HEK293T (cell line): ENCODE measurements at regions not wholly inside any gene's neighbourhood (a gene's known extent, or its start where the extent isn't known, plus 50 kb on each side); places are given as distances from the start of the nearest gene placed in this dataset.
A peak's percentile ranks its signal among the peaks of the same experiment; 100 is the strongest.

Experiments
- CTCF ChIA-PET: fragments of 350-600 bp; formaldehyde crosslinking; extraction: SDS; loops from one replicate; lab custom pipeline; 2021; ENCODE audit warnings: antibody characterized with exemption, inconsistent platforms; lab: Yijun Ruan, JAX
- POLR2A ChIA-PET: fragments of 350-600 bp; formaldehyde crosslinking; extraction: SDS; loops from one replicate; lab custom pipeline; 2020; ENCODE audit warnings: antibody characterized with exemption, inconsistent platforms; lab: Yijun Ruan, JAX
- DNase-seq: peaks from one replicate; pipeline ENCODE4 v3.0.0; 2012; ENCODE audit warnings: mixed read lengths; ENCODE audit errors: extremely low spot score
- ARNT ChIP-seq: fragments of 450-650 bp; IDR thresholded peaks from 2 replicates; pipeline ENCODE4 v1.6.1; 2017; ENCODE audit warnings: mild to moderate bottlenecking
- BHLHE40 ChIP-seq: fragments of 450-650 bp; IDR thresholded peaks from 2 replicates; pipeline ENCODE4 v1.6.1; 2016; ENCODE audit warnings: mild to moderate bottlenecking, moderate library complexity, borderline replicate concordance
- CTBP1 ChIP-seq: fragments of 450-650 bp; IDR thresholded peaks from 2 replicates; pipeline ENCODE4 v1.6.1; 2016; ENCODE audit warnings: borderline replicate concordance
- ELF4 ChIP-seq: fragments of 450-650 bp; IDR thresholded peaks from 2 replicates; pipeline ENCODE4 v1.6.1; 2017; ENCODE audit warnings: antibody characterized with exemption
- FOXA1 ChIP-seq: fragments of 450-650 bp; IDR thresholded peaks from 2 replicates; pipeline ENCODE4 v1.6.1; 2016; ENCODE audit warnings: mild to moderate bottlenecking
- FOXK2 ChIP-seq: fragments of 450-650 bp; IDR thresholded peaks from 2 replicates; pipeline ENCODE4 v1.6.1; 2016; ENCODE audit warnings: mild to moderate bottlenecking
- FOXM1 ChIP-seq: fragments of 450-650 bp; IDR thresholded peaks from 2 replicates; pipeline ENCODE4 v1.6.1; 2017; ENCODE audit warnings: mild to moderate bottlenecking, borderline replicate concordance
- HDGF ChIP-seq: fragments of 450-650 bp; IDR thresholded peaks from 2 replicates; pipeline ENCODE4 v1.6.1; 2017; ENCODE audit warnings: antibody characterized with exemption, borderline replicate concordance
- L3MBTL2 ChIP-seq: fragments of 450-650 bp; conservative IDR thresholded peaks from 2 replicates; pipeline ENCODE4 v1.6.1; 2016; ENCODE audit warnings: mild to moderate bottlenecking
- LEF1 ChIP-seq: fragments of 450-650 bp; IDR thresholded peaks from 2 replicates; pipeline ENCODE4 v1.6.1; 2017; ENCODE audit warnings: mild to moderate bottlenecking, borderline replicate concordance
- NFRKB ChIP-seq: fragments of 450-650 bp; IDR thresholded peaks from 2 replicates; pipeline ENCODE4 v1.6.1; 2016; ENCODE audit warnings: mild to moderate bottlenecking, moderate library complexity
- SP1 ChIP-seq: fragments of 450-650 bp; IDR thresholded peaks from 2 replicates; pipeline ENCODE4 v1.6.1; 2017
- SUZ12 ChIP-seq: fragments of 450-650 bp; IDR thresholded peaks from 2 replicates; pipeline ENCODE4 v1.6.1; 2016; ENCODE audit warnings: mild to moderate bottlenecking
- TARDBP ChIP-seq: fragments of 450-650 bp; IDR thresholded peaks from 2 replicates; pipeline ENCODE4 v1.6.1; 2016
- ZNF384 ChIP-seq: fragments of 450-650 bp; IDR thresholded peaks from 2 replicates; pipeline ENCODE4 v1.6.1; 2016
- TF ChIP-seq, protein P1 (sequence below): fragments of 450-650 bp; IDR thresholded peaks from 2 replicates; pipeline ENCODE4 v1.6.1; 2016

DNA sequence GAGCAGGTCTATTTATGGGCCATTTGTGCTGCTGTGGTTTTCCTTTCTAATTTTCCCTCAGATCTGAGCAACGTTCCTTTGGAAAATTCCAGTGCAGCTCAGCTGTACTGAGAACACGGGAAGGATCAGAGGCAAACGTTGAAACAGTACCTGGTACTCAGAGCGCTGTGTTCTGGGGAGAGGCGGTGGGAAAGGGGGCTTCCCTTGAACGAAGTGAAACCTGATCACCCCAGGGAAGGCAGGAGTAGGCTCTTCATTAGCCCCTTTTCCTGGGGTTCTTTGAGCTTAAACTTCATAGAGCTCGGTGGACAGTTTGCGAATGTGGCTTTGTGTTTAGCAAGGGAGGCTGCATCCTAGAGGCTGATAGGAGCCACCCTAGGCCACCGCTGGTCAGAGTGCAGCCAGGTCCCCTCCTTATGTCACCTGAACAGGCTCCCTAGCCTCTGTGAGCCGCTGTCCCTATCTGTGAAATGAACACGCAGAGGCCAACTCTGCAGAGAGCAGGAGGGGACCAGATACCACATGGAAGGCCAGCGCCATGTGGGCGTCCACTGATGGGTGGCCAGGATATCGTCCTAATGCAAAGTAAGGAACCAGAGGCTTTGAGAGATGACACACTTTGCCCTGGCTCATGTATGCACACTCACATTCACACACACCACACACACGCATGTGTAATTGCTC lies 1464.8 kb downstream of the BRD1 start:
- POLR2A ChIA-PET, result no interaction called here
- no peak for TF ChIP-seq SUZ12
- TF ChIP-seq TARDBP, result no peak
- no peak for TF ChIP-seq ZNF384
- no peak for TF ChIP-seq BHLHE40
- no peak for TF ChIP-seq LEF1
- no peak for TF ChIP-seq FOXA1
- CTCF ChIA-PET, result no interaction called here
- no peak for DNase-seq

DNA sequence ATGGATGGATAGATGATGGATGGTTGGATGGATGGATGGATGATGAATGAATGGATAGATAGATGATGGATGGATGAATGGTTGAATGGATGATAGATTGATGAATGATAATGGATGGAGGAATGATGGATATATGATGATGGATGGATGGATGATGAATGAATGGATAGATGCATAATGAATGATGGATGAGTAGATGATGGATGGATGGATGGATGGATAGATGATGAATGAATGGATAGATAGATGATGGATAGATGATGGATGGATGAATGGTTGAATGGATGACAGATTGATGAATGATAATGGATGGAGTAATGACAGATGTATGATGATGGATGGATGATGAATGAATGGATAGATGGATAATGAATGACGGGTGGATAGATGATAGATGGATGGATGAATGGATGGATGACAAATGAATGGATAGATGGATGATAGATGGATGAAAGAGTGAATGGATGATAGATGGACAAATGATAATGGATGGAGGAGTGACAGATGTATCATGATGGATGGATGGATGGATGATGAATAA lies 1466.5 kb downstream of the BRD1 start:
- ChIA-PET POLR2A (no interaction called here), CTCF (no interaction called here)
- DNase-seq, result no peak
- TF ChIP-seq FOXM1 (no peak), NFRKB (no peak)
- TF ChIP-seq, protein P1, sequence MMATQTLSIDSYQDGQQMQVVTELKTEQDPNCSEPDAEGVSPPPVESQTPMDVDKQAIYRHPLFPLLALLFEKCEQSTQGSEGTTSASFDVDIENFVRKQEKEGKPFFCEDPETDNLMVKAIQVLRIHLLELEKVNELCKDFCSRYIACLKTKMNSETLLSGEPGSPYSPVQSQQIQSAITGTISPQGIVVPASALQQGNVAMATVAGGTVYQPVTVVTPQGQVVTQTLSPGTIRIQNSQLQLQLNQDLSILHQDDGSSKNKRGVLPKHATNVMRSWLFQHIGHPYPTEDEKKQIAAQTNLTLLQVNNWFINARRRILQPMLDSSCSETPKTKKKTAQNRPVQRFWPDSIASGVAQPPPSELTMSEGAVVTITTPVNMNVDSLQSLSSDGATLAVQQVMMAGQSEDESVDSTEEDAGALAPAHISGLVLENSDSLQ, result peak; percentile 73

DNA sequence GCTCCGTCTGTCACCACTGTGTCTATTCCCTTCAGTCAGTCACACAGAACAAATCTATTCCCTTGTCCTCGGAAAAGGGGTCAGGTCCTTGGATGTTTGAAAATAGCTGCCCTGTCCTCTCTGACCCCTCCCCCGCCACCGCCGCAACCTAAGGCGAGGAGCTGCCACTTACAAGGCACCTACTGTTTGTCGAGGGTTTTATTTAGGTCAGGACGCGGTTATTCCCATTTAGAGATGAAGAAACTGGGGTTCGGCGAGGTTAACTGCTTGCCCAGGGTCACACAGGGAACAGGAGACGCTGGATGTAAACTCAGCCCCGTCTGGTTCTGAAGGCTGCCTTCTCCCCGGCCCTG lies 1468.1 kb downstream of the BRD1 start:
- POLR2A ChIA-PET, result no interaction called here
- no peak for TF ChIP-seq FOXM1
- CTCF ChIA-PET, result no interaction called here

DNA sequence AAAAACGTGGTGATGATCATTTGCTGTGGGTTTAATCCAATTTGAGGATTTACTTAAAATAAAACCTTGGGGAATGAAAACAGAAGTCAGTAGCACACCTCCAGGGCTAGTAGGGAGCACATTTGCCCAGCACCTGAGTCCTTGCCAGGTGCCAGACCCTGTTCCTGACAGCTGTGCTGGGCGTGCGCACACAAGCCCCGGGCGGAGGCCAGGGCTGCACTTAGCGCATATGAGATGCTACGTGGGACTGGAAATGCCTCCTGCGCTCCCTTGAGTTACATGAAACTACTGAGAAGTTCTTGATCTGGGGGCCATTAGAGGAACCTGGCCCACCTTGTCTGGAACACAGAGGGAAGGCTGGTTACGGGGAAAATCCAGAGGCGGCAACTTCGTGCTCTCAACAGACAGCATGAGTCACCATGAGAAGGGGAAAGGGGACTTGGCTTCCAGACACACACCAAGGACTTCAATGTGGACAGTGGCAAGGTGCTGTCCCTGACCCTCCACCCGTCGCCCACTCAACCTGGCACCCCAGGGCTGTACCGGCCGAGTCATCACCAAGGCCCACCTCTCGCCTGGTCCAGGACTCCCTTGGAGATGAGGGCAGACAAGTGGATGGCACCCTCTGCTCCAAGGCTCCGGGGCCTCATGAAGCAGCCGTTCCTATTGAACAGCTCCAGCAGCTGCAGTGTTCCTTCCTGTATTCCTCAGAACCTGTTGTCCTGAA lies 1468.6 kb downstream of the BRD1 start:
- TF ChIP-seq SUZ12 (no peak), SP1 (no peak), BHLHE40 (no peak), L3MBTL2 (no peak), ELF4 (no peak)
- TF ChIP-seq, protein P1, result no peak
- no peak for DNase-seq
- ChIA-PET POLR2A (no interaction called here), CTCF (no interaction called here)

More for the DNA sequence above, 1468.1 kb downstream of the BRD1 start:
- DNase-seq, result no peak

DNA sequence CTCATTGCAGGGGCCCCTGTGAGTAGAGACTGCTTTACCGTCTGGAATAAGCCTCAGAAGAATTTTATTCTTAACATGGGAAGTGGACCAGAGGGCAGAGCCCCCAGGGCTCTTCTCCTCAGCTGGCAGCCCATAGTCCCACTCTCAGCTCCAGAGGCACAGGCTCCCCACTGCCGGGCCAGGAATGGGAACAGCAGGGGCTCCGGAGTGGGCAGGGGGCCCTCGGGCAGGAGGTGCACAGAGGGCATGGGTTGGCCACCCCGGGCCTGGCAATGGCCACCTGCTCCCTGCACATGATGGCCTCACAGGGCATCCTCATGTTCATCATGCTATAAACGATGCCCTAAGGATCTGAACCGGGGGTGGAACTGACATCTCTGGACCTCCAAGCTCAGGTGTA lies 1469.7 kb downstream of the BRD1 start:
- no peak for DNase-seq
- ChIA-PET POLR2A (no interaction called here), CTCF (no interaction called here)
- TF ChIP-seq TARDBP (no peak), BHLHE40 (no peak), CTBP1 (no peak), FOXA1 (no peak), ELF4 (no peak), LEF1 (no peak), SUZ12 (no peak), ARNT (no peak), FOXK2 (no peak), NFRKB (no peak), HDGF (no peak), SP1 (no peak), L3MBTL2 (no peak), ZNF384 (no peak)
- TF ChIP-seq, protein P1, result no peak

DNA sequence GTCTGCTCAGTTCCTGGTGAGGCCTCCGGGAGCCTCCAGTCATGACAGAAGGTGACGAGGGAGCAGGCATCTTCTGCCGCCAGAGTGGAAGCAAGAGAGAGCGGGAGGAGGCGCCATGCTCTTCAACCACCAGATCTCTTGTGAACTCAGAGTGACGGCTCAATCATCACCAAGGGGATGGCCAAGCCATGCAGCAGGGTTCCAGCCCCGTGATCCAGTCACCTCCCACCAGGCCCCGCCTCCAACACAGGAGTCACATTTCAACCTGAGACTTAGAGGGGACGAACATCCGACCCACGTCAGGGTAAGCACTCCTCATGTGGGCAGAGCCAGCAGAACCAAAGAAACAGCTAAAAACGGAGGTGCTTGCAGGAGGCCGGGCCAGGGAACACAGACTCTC lies 1470.5 kb downstream of the BRD1 start:
- POLR2A ChIA-PET, result no interaction called here
- TF ChIP-seq L3MBTL2 (no peak), ZNF384 (no peak), LEF1 (no peak), NFRKB (no peak), ARNT (no peak), ELF4 (no peak), FOXA1 (no peak), SP1 (no peak), FOXM1 (no peak)
- TF ChIP-seq, protein P1, result no peak
- no peak for DNase-seq
- CTCF ChIA-PET, result no interaction called here
